ENCODE measurements at regions not wholly inside any gene's neighbourhood (a gene's known extent, or its start where the extent isn't known, plus 50 kb on each side); places are given as distances from the start of the nearest gene placed in this dataset.

- TF ChIP-seq EP300 (IDR thresholded peaks at IDR 0.05) (no peak), POLR2A (IDR thresholded peaks at IDR 0.05) (no peak)
Measured at GRCh38 chr10:83934641-83935338, 204.5 kb upstream of the GHITM start.
